CD4-positive, alpha-beta memory T cell (primary cell): ENCODE measurements at regions not wholly inside any gene's neighbourhood (a gene's known extent, or its start where the extent isn't known, plus 50 kb on each side); places are given as distances from the start of the nearest gene placed in this dataset.

Source experiments
- CTCF ChIA-PET: fragments of 350-600 bp; sonication (Branson Sonifier 250); formaldehyde crosslinking; loops from one replicate; lab custom pipeline; 2021; ENCODE audit warnings: inconsistent platforms; ENCODE audit not compliant: partially characterized antibody; lab: Charles Lee
- POLR2A ChIA-PET: fragments of 350-600 bp; sonication (Branson Sonifier 250); formaldehyde crosslinking; loops from one replicate; lab custom pipeline; 2021; ENCODE audit not compliant: partially characterized antibody; lab: Charles Lee
- DNase-seq, 5 donors: peaks; one replicate each; pipeline versions ENCODE4 v3.0.0 to v3.0.0-alpha.2; 2020 to 2022; ENCODE audit warnings: mixed read lengths in 1 of 5
- H3K27ac ChIP-seq: one replicate; pipeline ENCODE4 v1.7.0; 2013; ENCODE audit warnings: low read depth, low read length
- H3K27me3 ChIP-seq: 2 replicates; pipeline ENCODE4 v1.7.0; 2013; ENCODE audit warnings: mild to moderate bottlenecking, low read length, moderate library complexity; ENCODE audit not compliant: insufficient read depth
- H3K36me3 ChIP-seq: 2 replicates; pipeline ENCODE4 v1.7.0; 2013; ENCODE audit warnings: mild to moderate bottlenecking, low read length, moderate library complexity; ENCODE audit not compliant: insufficient read depth
- H3K4me1 ChIP-seq: 2 replicates; pipeline ENCODE4 v1.7.0; 2013; ENCODE audit warnings: mild to moderate bottlenecking, low read length, moderate library complexity; ENCODE audit not compliant: insufficient read depth
- H3K4me3 ChIP-seq, 2 donors: one replicate each; pipeline ENCODE4 v1.7.0; 2013; ENCODE audit warnings: low read length in 2 of 2, mild to moderate bottlenecking in 1 of 2
- H3K9me3 ChIP-seq, 2 donors: one replicate each; pipeline ENCODE4 v1.7.0; 2013; ENCODE audit warnings: low read length in 2 of 2, control low read depth in 1 of 2; ENCODE audit not compliant: control insufficient read depth in 1 of 2
- H3K27ac Mint-ChIP-seq, 7 donors: one replicate each; pipeline ENCODE4 v1.8.0; 2020 to 2021; ENCODE audit warnings: mixed read lengths in 7 of 7, mild to moderate bottlenecking in 6 of 7, inconsistent platforms in 3 of 7, moderate library complexity in 3 of 7
- H3K27me3 Mint-ChIP-seq, 2 donors: one replicate each; pipeline ENCODE4 v1.8.0; 2020 to 2021; ENCODE audit warnings: mixed read lengths in 2 of 2
- H3K36me3 Mint-ChIP-seq, 2 donors: one replicate each; pipeline ENCODE4 v1.8.0; 2020 to 2021; ENCODE audit warnings: mixed read lengths in 2 of 2, inconsistent platforms in 1 of 2, mild to moderate bottlenecking in 1 of 2
- H3K4me1 Mint-ChIP-seq, 4 donors: one replicate each; pipeline ENCODE4 v1.8.0; 2020 to 2021; ENCODE audit warnings: mixed read lengths in 4 of 4, mild to moderate bottlenecking in 1 of 4
- H3K4me3 Mint-ChIP-seq, 8 donors: one replicate each; pipeline ENCODE4 v1.8.0; 2020 to 2021; ENCODE audit warnings: mixed read lengths in 8 of 8, mild to moderate bottlenecking in 7 of 8, moderate library complexity in 6 of 8, inconsistent platforms in 3 of 8
- H3K9me3 Mint-ChIP-seq, 8 donors: one replicate each; pipeline ENCODE4 v1.8.0; 2020 to 2021; ENCODE audit warnings: mixed read lengths in 8 of 8, mild to moderate bottlenecking in 5 of 8, inconsistent platforms in 3 of 8, moderate library complexity in 1 of 8
- intact Hi-C: fragments of 100-400 bp; cut with micrococcal nuclease; formaldehyde crosslinking; loops from one replicate; pipeline ENCODE4 v1.15.1; 2023

DNA sequence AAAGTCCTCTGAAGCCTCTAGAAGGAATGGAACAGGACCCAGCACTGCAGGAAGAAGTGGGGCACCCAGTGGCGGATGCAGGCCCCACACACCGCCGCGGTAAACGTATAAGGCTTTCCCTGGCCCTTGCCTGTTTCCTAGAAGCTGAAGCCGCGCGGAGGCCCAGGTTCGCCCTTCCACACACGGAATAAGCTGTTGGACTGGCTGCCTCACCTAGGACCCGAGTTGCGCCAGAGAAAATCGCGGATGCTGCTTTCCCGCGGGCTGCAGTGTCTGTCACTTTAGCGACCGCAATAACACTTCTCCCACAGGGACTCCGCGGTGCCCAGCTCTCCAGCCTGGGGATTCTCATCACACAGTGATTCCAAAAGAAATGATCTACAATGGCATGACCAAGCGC, 1736.9 kb downstream of the TP53TG3F start:
- Mint-ChIP-seq H3K9me3 (peaks cover 0 to 56% (median 28%) of the 10 kb centered on the region in 8 donors), H3K36me3 (no peaks in the 10 kb centered on the region)

DNA sequence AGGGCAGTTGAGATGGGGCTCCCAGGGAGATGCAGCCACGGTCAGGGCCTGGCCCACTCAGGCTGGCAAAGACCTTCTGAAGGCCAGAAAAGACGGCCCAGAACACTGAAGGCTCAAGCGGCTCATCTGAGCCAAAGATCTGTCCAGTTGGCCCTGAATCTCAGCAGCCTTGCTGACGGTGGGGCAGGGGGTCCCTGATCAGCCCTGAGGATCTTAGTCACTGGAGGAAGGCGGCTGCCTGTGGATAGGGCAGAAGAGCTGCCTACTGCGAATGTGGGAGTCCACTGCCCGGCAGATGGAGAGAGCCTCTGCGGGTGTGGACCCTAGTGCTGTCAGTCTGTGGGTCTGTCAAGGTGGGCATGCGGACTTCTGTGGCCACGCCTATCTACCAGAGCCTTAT, 1738.2 kb downstream of the TP53TG3F start:
- H3K36me3 Mint-ChIP-seq = peaks cover 0 to 4% of the 10 kb centered on the region in 2 donors
- no peak overlapping the region for H3K27ac ChIP-seq
- peaks cover 0 to 63% (median 34%) of the 10 kb centered on the region in 8 donors for H3K9me3 Mint-ChIP-seq
- H3K9me3 ChIP-seq = no peaks in the 10 kb centered on the region
- H3K27me3 Mint-ChIP-seq = no peaks in the 10 kb centered on the region
- CTCF ChIA-PET = no interaction called here
- POLR2A ChIA-PET = no interaction called here
- no peak overlapping the region for H3K27ac Mint-ChIP-seq
- no peak overlapping the region for H3K4me3 Mint-ChIP-seq
- H3K36me3 ChIP-seq = no peaks in the 10 kb centered on the region
- intact Hi-C loops = no loop called here
- no peaks in the 10 kb centered on the region for H3K4me1 Mint-ChIP-seq
- H3K4me1 ChIP-seq = no peaks in the 10 kb centered on the region
- H3K4me3 ChIP-seq = no peak overlapping the region
- no peak for DNase-seq
- H3K27me3 ChIP-seq = no peaks in the 10 kb centered on the region

More for the DNA sequence above, 1736.9 kb downstream of the TP53TG3F start:
- H3K4me3 Mint-ChIP-seq = no peak overlapping the region
- Histone ChIP-seq H3K27me3 (no peaks in the 10 kb centered on the region), H3K4me1 (no peaks in the 10 kb centered on the region), H3K9me3 (no peaks in the 10 kb centered on the region), H3K27ac (no peak overlapping the region), H3K36me3 (no peaks in the 10 kb centered on the region), H3K4me3 (no peak overlapping the region)
- no peaks in the 10 kb centered on the region for H3K4me1 Mint-ChIP-seq
- intact Hi-C loops = no loop called here
- no peaks in the 10 kb centered on the region for H3K27me3 Mint-ChIP-seq
- CTCF ChIA-PET = no interaction called here
- no peak for DNase-seq
- no peak overlapping the region for H3K27ac Mint-ChIP-seq
- POLR2A ChIA-PET = no interaction called here

DNA sequence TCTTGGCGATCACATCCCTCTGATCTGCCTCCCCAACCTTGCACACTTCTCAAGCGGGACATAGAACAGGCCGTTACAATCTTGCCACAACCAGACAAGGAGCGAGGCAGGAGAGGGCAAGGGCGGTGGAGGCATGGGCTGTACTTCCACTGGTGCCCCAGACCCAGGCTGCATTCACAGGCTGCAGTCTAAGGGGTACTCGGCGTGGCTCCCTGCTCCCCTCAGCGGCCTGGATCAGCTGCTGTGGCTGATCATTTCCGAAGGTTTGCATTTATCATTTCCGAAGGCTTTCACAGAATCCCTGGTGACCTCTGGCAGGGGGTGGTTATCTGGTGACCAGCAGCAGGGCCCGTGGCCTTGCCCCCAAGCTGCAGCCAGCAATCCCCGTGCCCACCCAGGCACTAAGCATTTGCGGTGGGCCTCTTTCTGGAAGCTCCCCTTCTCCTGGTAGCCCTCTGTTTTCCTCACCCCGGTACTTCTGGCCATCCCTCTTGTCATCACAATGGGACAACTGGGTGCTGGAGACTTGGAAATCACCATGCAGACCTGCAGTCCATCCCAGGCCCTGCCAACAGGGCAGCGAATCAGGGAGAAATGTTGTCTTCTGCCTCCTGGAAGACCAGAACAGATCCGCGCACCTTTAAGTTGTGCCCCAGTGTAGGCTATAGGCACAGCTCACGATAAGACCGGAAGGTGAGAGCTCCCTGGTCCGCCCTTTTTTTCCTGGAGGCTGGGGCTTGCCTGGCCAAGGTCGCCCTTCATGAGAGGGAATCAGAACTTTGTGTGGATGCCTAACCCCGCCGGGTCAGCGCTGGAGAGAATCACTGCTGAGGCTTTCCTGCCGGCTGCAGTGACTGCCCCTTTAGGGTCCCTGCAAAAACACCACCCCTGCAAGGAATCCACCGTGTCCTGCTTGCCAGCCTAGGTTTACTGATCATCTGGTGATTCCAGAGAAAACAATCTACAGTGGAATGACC, 1739.1 kb downstream of the TP53TG3F start:
- Mint-ChIP-seq H3K9me3 (peaks cover 0 to 62% (median 34%) of the 10 kb centered on the region in 8 donors), H3K27me3 (no peaks in the 10 kb centered on the region), H3K27ac (no peak overlapping the region), H3K4me1 (no peaks in the 10 kb centered on the region), H3K36me3 (peaks cover 0 to 4% of the 10 kb centered on the region in 2 donors), H3K4me3 (no peak overlapping the region)
- no peaks in the 10 kb centered on the region for H3K9me3 ChIP-seq
- no peaks in the 10 kb centered on the region for H3K4me1 ChIP-seq
- intact Hi-C loops = no loop called here
- ChIA-PET CTCF (no interaction called here), POLR2A (no interaction called here)
- DNase-seq = no peak
- H3K36me3 ChIP-seq = no peaks in the 10 kb centered on the region
- H3K4me3 ChIP-seq = no peak overlapping the region
- H3K27me3 ChIP-seq = no peaks in the 10 kb centered on the region
- no peak overlapping the region for H3K27ac ChIP-seq

DNA sequence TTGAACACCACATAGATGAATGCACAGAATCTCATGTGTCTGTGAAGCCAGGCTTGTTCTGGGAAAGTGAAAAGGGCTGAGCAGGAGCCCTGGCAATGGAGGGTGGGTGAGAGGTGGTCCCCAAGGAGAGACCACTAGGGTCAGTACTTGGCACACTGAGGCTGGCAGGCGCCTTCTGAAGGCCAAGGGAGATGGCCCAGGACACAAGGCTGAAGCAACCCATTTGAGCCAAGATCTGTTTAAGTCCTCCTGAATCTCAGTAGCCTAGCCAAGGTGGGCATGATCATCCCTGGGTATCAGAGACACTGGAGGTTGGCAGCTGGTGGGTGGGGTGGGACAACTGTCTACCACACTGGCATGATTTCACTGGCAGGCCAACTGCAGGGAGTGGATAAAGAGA, 1741.2 kb downstream of the TP53TG3F start:
- intact Hi-C loops = no loop called here
- no peaks in the 10 kb centered on the region for H3K36me3 ChIP-seq
- H3K27me3 ChIP-seq = no peaks in the 10 kb centered on the region
- Mint-ChIP-seq H3K9me3 (peaks cover 0 to 53% (median 32%) of the 10 kb centered on the region in 8 donors), H3K4me1 (no peaks in the 10 kb centered on the region), H3K4me3 (no peak overlapping the region), H3K27ac (no peak overlapping the region), H3K36me3 (peaks cover 0 to 4% of the 10 kb centered on the region in 2 donors), H3K27me3 (no peaks in the 10 kb centered on the region)
- no peak for DNase-seq
- H3K9me3 ChIP-seq = no peaks in the 10 kb centered on the region
- no peak overlapping the region for H3K27ac ChIP-seq
- H3K4me3 ChIP-seq = no peak overlapping the region
- POLR2A ChIA-PET = no interaction called here
- no peaks in the 10 kb centered on the region for H3K4me1 ChIP-seq
- CTCF ChIA-PET = no interaction called here

DNA sequence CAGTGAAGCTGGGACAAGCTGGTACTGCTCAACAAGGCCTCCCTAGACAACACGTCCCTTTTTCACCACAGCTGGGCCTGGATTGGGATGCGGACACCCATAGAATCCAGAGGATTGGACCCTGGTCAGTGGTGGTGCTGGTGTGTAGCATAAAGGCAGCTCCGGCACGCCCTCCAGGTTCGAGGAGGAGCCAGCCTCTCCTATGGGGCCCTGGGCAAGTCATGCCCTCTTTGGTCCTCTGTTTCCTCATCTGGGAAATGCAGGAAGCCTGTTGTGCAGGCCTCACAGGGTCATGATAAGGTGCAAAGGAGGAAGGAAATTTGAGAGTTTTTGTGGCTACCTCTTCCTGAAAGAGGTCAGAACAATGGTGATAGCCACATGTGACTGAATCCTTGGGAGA, 1741.7 kb downstream of the TP53TG3F start:
- H3K4me3 Mint-ChIP-seq = no peak overlapping the region
- CTCF ChIA-PET = no interaction called here
- POLR2A ChIA-PET = no interaction called here
- H3K36me3 Mint-ChIP-seq = peaks cover 0 to 4% of the 10 kb centered on the region in 2 donors
- H3K27ac Mint-ChIP-seq = no peak overlapping the region
- no peak for DNase-seq
- Histone ChIP-seq H3K27me3 (no peaks in the 10 kb centered on the region), H3K4me1 (no peaks in the 10 kb centered on the region), H3K4me3 (no peak overlapping the region), H3K9me3 (no peaks in the 10 kb centered on the region), H3K27ac (no peak overlapping the region), H3K36me3 (no peaks in the 10 kb centered on the region)
- no peaks in the 10 kb centered on the region for H3K27me3 Mint-ChIP-seq
- H3K9me3 Mint-ChIP-seq = peaks cover 0 to 54% (median 31%) of the 10 kb centered on the region in 8 donors
- intact Hi-C loops = no loop called here
- H3K4me1 Mint-ChIP-seq = no peaks in the 10 kb centered on the region

DNA sequence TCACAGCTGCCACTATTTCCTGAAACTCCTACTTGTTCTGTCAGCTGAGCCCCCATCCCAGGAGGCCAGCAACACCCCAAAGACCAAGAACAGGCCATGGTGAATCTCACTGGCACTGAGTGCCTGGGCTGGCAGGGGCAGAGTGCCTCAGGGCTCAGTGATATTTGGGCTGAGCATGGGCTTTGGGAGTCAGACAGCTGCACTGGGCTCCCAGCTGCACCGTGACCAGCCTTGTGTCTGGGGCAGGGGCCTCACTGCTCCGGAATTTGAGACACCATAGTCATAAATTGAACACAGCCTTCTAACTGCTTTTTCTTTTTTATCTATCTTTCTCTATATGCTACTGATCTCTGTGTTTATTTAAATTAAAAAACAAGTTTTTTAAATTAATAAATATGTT, 1744.2 kb downstream of the TP53TG3F start:
- Mint-ChIP-seq H3K27me3 (no peaks in the 10 kb centered on the region), H3K9me3 (peaks cover 0 to 46% (median 26%) of the 10 kb centered on the region in 8 donors), H3K4me3 (no peak overlapping the region), H3K27ac (no peak overlapping the region), H3K4me1 (no peaks in the 10 kb centered on the region), H3K36me3 (peaks cover 0 to 4% of the 10 kb centered on the region in 2 donors)
- H3K4me1 ChIP-seq = no peaks in the 10 kb centered on the region
- ChIA-PET POLR2A (no interaction called here), CTCF (no interaction called here)
- no peak overlapping the region for H3K4me3 ChIP-seq
- no peaks in the 10 kb centered on the region for H3K9me3 ChIP-seq
- DNase-seq = no peak
- H3K27ac ChIP-seq = no peak overlapping the region
- intact Hi-C loops = no loop called here
- H3K27me3 ChIP-seq = no peaks in the 10 kb centered on the region
- H3K36me3 ChIP-seq = no peaks in the 10 kb centered on the region

DNA sequence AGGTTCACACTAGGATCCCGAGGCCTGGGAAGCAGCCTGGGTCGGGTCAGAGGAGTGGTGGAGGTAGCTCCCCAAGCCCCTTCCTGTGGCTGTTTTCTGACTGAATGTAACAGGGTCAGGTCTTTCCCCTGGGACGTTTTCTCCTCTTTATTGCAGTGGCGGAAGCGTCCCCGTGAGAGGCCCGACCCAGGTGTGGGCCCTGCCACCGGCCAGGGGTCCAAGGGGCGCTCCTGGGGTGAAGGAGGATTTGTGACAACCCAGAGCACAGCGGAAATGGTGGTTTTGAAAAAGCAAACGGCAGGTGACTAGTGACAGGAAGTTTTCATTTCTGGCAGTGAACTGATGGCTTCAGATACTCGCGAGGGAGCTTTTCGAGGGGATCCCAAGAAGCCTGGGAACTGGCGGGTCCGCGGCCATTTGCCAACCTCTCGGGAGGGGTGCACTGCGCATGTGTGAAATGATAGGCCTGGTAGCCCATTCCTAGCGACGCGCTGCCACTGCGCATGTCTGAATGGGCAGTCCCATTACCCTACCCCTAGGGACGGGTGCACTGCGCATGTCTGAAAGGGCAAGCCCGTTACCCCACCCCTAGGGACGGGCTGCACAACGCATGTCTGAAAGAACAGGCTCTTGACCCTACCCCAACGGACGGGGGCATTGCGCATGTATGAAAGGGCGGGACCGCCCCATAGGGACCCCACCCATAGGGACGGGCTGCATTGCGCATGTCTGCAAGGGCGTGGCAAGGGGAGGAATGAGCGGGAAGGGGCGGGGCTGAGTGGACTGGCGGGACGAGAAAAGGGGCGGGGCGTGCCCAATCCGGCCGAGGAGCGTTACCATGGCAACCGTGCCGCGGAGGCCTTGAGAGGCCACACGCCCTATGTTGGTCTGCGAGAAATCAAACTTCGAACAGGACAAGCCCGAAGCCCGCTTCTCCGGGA, 1747.9 kb downstream of the TP53TG3F start:
- Histone ChIP-seq H3K36me3 (no peaks in the 10 kb centered on the region), H3K4me1 (no peaks in the 10 kb centered on the region), H3K27me3 (no peaks in the 10 kb centered on the region), H3K9me3 (no peaks in the 10 kb centered on the region), H3K27ac (no peak overlapping the region), H3K4me3 (no peak overlapping the region)
- intact Hi-C loops = no loop called here
- Mint-ChIP-seq H3K9me3 (peaks cover 0 to 42% (median 20%) of the 10 kb centered on the region in 8 donors), H3K4me1 (no peaks in the 10 kb centered on the region), H3K27me3 (no peaks in the 10 kb centered on the region), H3K27ac (no peak overlapping the region), H3K4me3 (no peak overlapping the region), H3K36me3 (no peaks in the 10 kb centered on the region)
- ChIA-PET CTCF (no interaction called here), POLR2A (no interaction called here)
- DNase-seq = no peak
